ENCODE measurements at regions not wholly inside any gene's neighbourhood (a gene's known extent, or its start where the extent isn't known, plus 50 kb on each side); places are given as distances from the start of the nearest gene placed in this dataset.

- Histone ChIP-seq H3K27me3 (ENCODE audit: insufficient read depth, insufficient read length) (no peaks in the 10 kb centered on the region), H3K9me3 (ENCODE audit: insufficient read depth, low read length) (no peaks in the 10 kb centered on the region), H3K4me1 (ENCODE audit: insufficient read depth, insufficient read length) (no peaks in the 10 kb centered on the region), H3K36me3 (ENCODE audit: insufficient read depth, insufficient read length, low read length) (no peaks in the 10 kb centered on the region), H3K4me3 (ENCODE audit: insufficient read length, low read depth) (no peak overlapping the region), H3K9ac (ENCODE audit: insufficient read length, low read depth) (no peak overlapping the region)
- no peak for DNase-seq (ENCODE audit: low read depth, low spot score)
- TF ChIP-seq SUZ12 (IDR thresholded peaks at IDR 0.05; ENCODE audit: extremely low read depth, insufficient read depth, insufficient read length): no peak
- no peak for TF ChIP-seq YY1 (IDR thresholded peaks at IDR 0.05; ENCODE audit: insufficient read depth, insufficient read length)
- no peak for TF ChIP-seq ZNF274 (IDR thresholded peaks at IDR 0.05; ENCODE audit: low read depth, low read length)
Observed at GRCh38 chr16:54815177-54815576, 115.5 kb upstream of the IRX5 start.

GRCh38 chr16:54813778-54814177 lies 116.9 kb upstream of the IRX5 start:
- no peak for DNase-seq (ENCODE audit: low read depth, low spot score)

GRCh38 chr16:54812229-54812628 lies 118.4 kb upstream of the IRX5 start:
- H3K27me3 ChIP-seq (ENCODE audit: insufficient read depth, insufficient read length): no peaks in the 10 kb centered on the region
- no peak for TF ChIP-seq ZNF274 (IDR thresholded peaks at IDR 0.05; ENCODE audit: low read depth, low read length)
- no peak for TF ChIP-seq SUZ12 (IDR thresholded peaks at IDR 0.05; ENCODE audit: extremely low read depth, insufficient read depth, insufficient read length)
- no peak for TF ChIP-seq YY1 (IDR thresholded peaks at IDR 0.05; ENCODE audit: insufficient read depth, insufficient read length)
- H3K4me1 ChIP-seq (ENCODE audit: insufficient read depth, insufficient read length): no peaks in the 10 kb centered on the region
- H3K9ac ChIP-seq (ENCODE audit: insufficient read length, low read depth): no peak overlapping the region
- H3K36me3 ChIP-seq (ENCODE audit: insufficient read depth, insufficient read length, low read length): no peaks in the 10 kb centered on the region
- H3K4me3 ChIP-seq (ENCODE audit: insufficient read length, low read depth): no peak overlapping the region
- H3K9me3 ChIP-seq (ENCODE audit: insufficient read depth, low read length): no peaks in the 10 kb centered on the region
- DNase-seq (ENCODE audit: low read depth, low spot score): no peak

More at GRCh38 chr16:54813778-54814177, 116.9 kb upstream of the IRX5 start:
- no peaks in the 10 kb centered on the region for H3K27me3 ChIP-seq (ENCODE audit: insufficient read depth, insufficient read length)
- TF ChIP-seq SUZ12 (IDR thresholded peaks at IDR 0.05; ENCODE audit: extremely low read depth, insufficient read depth, insufficient read length): no peak
- no peak for TF ChIP-seq YY1 (IDR thresholded peaks at IDR 0.05; ENCODE audit: insufficient read depth, insufficient read length)
- TF ChIP-seq ZNF274 (IDR thresholded peaks at IDR 0.05; ENCODE audit: low read depth, low read length): no peak
- no peaks in the 10 kb centered on the region for H3K36me3 ChIP-seq (ENCODE audit: insufficient read depth, insufficient read length, low read length)
- H3K4me3 ChIP-seq (ENCODE audit: insufficient read length, low read depth): no peak overlapping the region
- no peaks in the 10 kb centered on the region for H3K9me3 ChIP-seq (ENCODE audit: insufficient read depth, low read length)
- no peaks in the 10 kb centered on the region for H3K4me1 ChIP-seq (ENCODE audit: insufficient read depth, insufficient read length)
- no peak overlapping the region for H3K9ac ChIP-seq (ENCODE audit: insufficient read length, low read depth)

GRCh38 chr16:54808890-54809289 lies 121.8 kb upstream of the IRX5 start:
- Histone ChIP-seq H3K4me3 (ENCODE audit: insufficient read length, low read depth) (no peak overlapping the region), H3K4me1 (ENCODE audit: insufficient read depth, insufficient read length) (no peaks in the 10 kb centered on the region), H3K9me3 (ENCODE audit: insufficient read depth, low read length) (no peaks in the 10 kb centered on the region), H3K27me3 (ENCODE audit: insufficient read depth, insufficient read length) (no peaks in the 10 kb centered on the region), H3K9ac (ENCODE audit: insufficient read length, low read depth) (no peak overlapping the region), H3K36me3 (ENCODE audit: insufficient read depth, insufficient read length, low read length) (no peaks in the 10 kb centered on the region)
- no peak for DNase-seq (ENCODE audit: low read depth, low spot score)
- TF ChIP-seq SUZ12 (IDR thresholded peaks at IDR 0.05; ENCODE audit: extremely low read depth, insufficient read depth, insufficient read length) (no peak), YY1 (IDR thresholded peaks at IDR 0.05; ENCODE audit: insufficient read depth, insufficient read length) (no peak), ZNF274 (IDR thresholded peaks at IDR 0.05; ENCODE audit: low read depth, low read length) (no peak)

- DNase-seq (ENCODE audit: low read depth, low spot score): no peak
- Histone ChIP-seq H3K36me3 (ENCODE audit: insufficient read depth, insufficient read length, low read length) (no peaks in the 10 kb centered on the region), H3K4me1 (ENCODE audit: insufficient read depth, insufficient read length) (no peaks in the 10 kb centered on the region), H3K9ac (ENCODE audit: insufficient read length, low read depth) (no peak overlapping the region), H3K4me3 (ENCODE audit: insufficient read length, low read depth) (no peak overlapping the region), H3K27me3 (ENCODE audit: insufficient read depth, insufficient read length) (no peaks in the 10 kb centered on the region), H3K9me3 (ENCODE audit: insufficient read depth, low read length) (no peaks in the 10 kb centered on the region)
- TF ChIP-seq ZNF274 (IDR thresholded peaks at IDR 0.05; ENCODE audit: low read depth, low read length) (no peak), SUZ12 (IDR thresholded peaks at IDR 0.05; ENCODE audit: extremely low read depth, insufficient read depth, insufficient read length) (no peak), YY1 (IDR thresholded peaks at IDR 0.05; ENCODE audit: insufficient read depth, insufficient read length) (no peak)
Observed at GRCh38 chr16:54806881-54807360, 123.7 kb upstream of the IRX5 start.

- Histone ChIP-seq H3K9me3 (ENCODE audit: insufficient read depth, low read length) (no peaks in the 10 kb centered on the region), H3K27me3 (ENCODE audit: insufficient read depth, insufficient read length) (no peaks in the 10 kb centered on the region), H3K4me3 (ENCODE audit: insufficient read length, low read depth) (no peak overlapping the region), H3K4me1 (ENCODE audit: insufficient read depth, insufficient read length) (no peaks in the 10 kb centered on the region), H3K9ac (ENCODE audit: insufficient read length, low read depth) (no peak overlapping the region), H3K36me3 (ENCODE audit: insufficient read depth, insufficient read length, low read length) (no peaks in the 10 kb centered on the region)
- no peak for DNase-seq (ENCODE audit: low read depth, low spot score)
- TF ChIP-seq SUZ12 (IDR thresholded peaks at IDR 0.05; ENCODE audit: extremely low read depth, insufficient read depth, insufficient read length): no peak
- no peak for TF ChIP-seq YY1 (IDR thresholded peaks at IDR 0.05; ENCODE audit: insufficient read depth, insufficient read length)
- no peak for TF ChIP-seq ZNF274 (IDR thresholded peaks at IDR 0.05; ENCODE audit: low read depth, low read length)
Observed at GRCh38 chr16:54806378-54806777, 124.3 kb upstream of the IRX5 start.

- H3K9me3 ChIP-seq (ENCODE audit: insufficient read depth, low read length): no peaks in the 10 kb centered on the region
- DNase-seq (ENCODE audit: low read depth, low spot score): peak; percentile 28
- no peak overlapping the region for H3K4me3 ChIP-seq (ENCODE audit: insufficient read length, low read depth)
- no peak overlapping the region for H3K9ac ChIP-seq (ENCODE audit: insufficient read length, low read depth)
- no peaks in the 10 kb centered on the region for H3K4me1 ChIP-seq (ENCODE audit: insufficient read depth, insufficient read length)
- TF ChIP-seq YY1 (IDR thresholded peaks at IDR 0.05; ENCODE audit: insufficient read depth, insufficient read length) (no peak), SUZ12 (IDR thresholded peaks at IDR 0.05; ENCODE audit: extremely low read depth, insufficient read depth, insufficient read length) (no peak), ZNF274 (IDR thresholded peaks at IDR 0.05; ENCODE audit: low read depth, low read length) (no peak)
- no peaks in the 10 kb centered on the region for H3K27me3 ChIP-seq (ENCODE audit: insufficient read depth, insufficient read length)
- no peaks in the 10 kb centered on the region for H3K36me3 ChIP-seq (ENCODE audit: insufficient read depth, insufficient read length, low read length)
Observed at GRCh38 chr16:54805648-54806047, 125.0 kb upstream of the IRX5 start.

All from NT2/D1 (cell line).